ENCODE measurements at regions not wholly inside any gene's neighbourhood (a gene's known extent, or its start where the extent isn't known, plus 50 kb on each side); places are given as distances from the start of the nearest gene placed in this dataset.

- no peaks in the 10 kb centered on the region for H3K27me3 ChIP-seq (ENCODE audit: control insufficient read depth, insufficient read depth, low read length, poor library complexity, severe bottlenecking)
- DNase-seq = peak; percentile 41
- H3K27ac ChIP-seq (ENCODE audit: low read depth, low read length) = peak overlapping the region; percentile 90
- no peak overlapping the region for H3K4me3 ChIP-seq (ENCODE audit: low read length)
- peaks cover 4% of the 10 kb centered on the region for H3K36me3 Mint-ChIP-seq (ENCODE audit: low read depth)
- TF ChIP-seq CTCF (conservative IDR thresholded peaks at IDR 0.05) = no peak
- WGBS, 2 experiments (ENCODE audit: insufficient coverage in 1 of 2, insufficient read length in 1 of 2) = 90% methylated on average over 3 to 14 of the region's 14 CpGs
- no peak overlapping the region for H3K4me3 Mint-ChIP-seq
- peak overlapping the region; percentile 91 for H3K27ac Mint-ChIP-seq
- H3K9me3 Mint-ChIP-seq = peaks cover 9% of the 10 kb centered on the region
- H3K9me3 ChIP-seq (ENCODE audit: control insufficient read depth, low read length) = no peaks in the 10 kb centered on the region
- H3K27me3 Mint-ChIP-seq (ENCODE audit: insufficient read depth) = peaks cover 26% of the 10 kb centered on the region
- peaks cover 8% of the 10 kb centered on the region for H3K4me1 ChIP-seq (ENCODE audit: control insufficient read depth, insufficient read depth, low read length)
- H3K9ac ChIP-seq (ENCODE audit: extremely low read depth, low read length, poor library complexity, severe bottlenecking) = no peak overlapping the region
- peaks cover 31% of the 10 kb centered on the region for H3K4me1 Mint-ChIP-seq
- no peaks in the 10 kb centered on the region for H3K36me3 ChIP-seq (ENCODE audit: control insufficient read depth, insufficient read depth, low read length)
Observed at GRCh38 chr11:116534270-116534975, 238.4 kb downstream of the BUD13 start.

DNA sequence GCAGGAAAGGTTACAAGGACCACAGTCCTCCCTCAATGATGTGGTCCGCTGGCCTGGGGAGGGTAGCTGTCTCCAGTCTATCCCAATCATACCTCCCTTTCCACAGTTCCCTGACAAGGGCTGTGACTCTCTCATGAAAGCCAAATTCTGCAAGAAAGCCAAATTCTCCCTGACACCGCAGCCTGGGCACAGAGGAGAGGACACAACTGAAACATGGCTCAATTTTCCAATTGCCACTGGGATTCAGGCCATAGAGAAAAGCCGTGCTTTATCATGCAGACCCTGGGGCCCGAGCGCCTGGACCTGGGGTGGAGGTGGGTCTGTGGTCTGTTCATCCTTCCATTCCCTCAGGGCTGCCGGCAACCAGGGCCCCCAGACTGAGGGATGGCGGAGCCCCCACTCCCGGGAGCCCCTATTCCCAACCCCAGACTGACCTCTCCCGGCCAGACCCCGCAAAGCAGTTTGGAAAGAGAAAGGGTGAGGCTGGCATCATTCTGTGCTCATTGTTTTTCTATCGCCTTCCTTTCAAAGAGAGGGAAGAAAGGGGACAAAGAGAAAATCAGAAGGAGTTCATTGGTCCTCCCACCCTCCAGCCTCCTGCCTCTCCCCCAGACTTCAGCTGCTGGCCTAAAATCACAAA is 239.5 kb downstream of the BUD13 start:
- Mint-ChIP-seq H3K36me3 (ENCODE audit: low read depth) (peaks cover 4% of the 10 kb centered on the region), H3K4me1 (peaks cover 31% of the 10 kb centered on the region), H3K27ac (peak overlapping the region; percentile 91), H3K9me3 (peaks cover 9% of the 10 kb centered on the region), H3K4me3 (no peak overlapping the region), H3K27me3 (ENCODE audit: insufficient read depth) (peaks cover 18% of the 10 kb centered on the region)
- Histone ChIP-seq H3K27me3 (ENCODE audit: control insufficient read depth, insufficient read depth, low read length, poor library complexity, severe bottlenecking) (no peaks in the 10 kb centered on the region), H3K9me3 (ENCODE audit: control insufficient read depth, low read length) (no peaks in the 10 kb centered on the region), H3K4me1 (ENCODE audit: control insufficient read depth, insufficient read depth, low read length) (peaks cover 8% of the 10 kb centered on the region), H3K27ac (ENCODE audit: low read depth, low read length) (peak overlapping the region; percentile 90), H3K36me3 (ENCODE audit: control insufficient read depth, insufficient read depth, low read length) (no peaks in the 10 kb centered on the region), H3K9ac (ENCODE audit: extremely low read depth, low read length, poor library complexity, severe bottlenecking) (no peak overlapping the region), H3K4me3 (ENCODE audit: low read length) (no peak overlapping the region)
- peak; percentile 62 for DNase-seq
- 67 to 76% methylated on average over 3 to 11 of the region's 11 CpGs for WGBS, 2 experiments (ENCODE audit: insufficient coverage in 1 of 2, insufficient read length in 1 of 2)
- peak; percentile 36 for TF ChIP-seq CTCF (conservative IDR thresholded peaks at IDR 0.05)

DNA sequence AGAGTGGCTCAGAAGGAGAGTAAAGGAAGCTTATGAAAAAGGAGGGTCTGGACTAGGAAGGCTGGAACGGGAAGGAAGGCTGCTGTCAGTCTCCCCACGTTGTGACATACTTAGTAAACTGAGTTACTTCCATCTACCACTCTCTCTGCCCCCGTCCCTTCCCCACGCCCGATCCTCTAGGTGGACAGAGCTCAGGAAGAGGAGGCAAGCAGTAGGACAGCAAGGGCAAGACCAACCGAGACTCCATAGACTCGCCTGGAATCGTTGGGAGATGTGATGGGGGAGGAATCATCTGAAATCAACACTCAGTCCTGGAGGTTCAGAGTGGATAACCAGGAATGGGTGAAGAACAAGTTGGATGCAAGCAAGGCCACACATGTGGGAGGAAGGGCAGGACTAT is 240.7 kb downstream of the BUD13 start:
- Histone ChIP-seq H3K4me3 (ENCODE audit: low read length) (no peak overlapping the region), H3K36me3 (ENCODE audit: control insufficient read depth, insufficient read depth, low read length) (no peaks in the 10 kb centered on the region), H3K27ac (ENCODE audit: low read depth, low read length) (no peak overlapping the region), H3K4me1 (ENCODE audit: control insufficient read depth, insufficient read depth, low read length) (peaks cover 8% of the 10 kb centered on the region), H3K27me3 (ENCODE audit: control insufficient read depth, insufficient read depth, low read length, poor library complexity, severe bottlenecking) (no peaks in the 10 kb centered on the region), H3K9ac (ENCODE audit: extremely low read depth, low read length, poor library complexity, severe bottlenecking) (no peak overlapping the region), H3K9me3 (ENCODE audit: control insufficient read depth, low read length) (no peaks in the 10 kb centered on the region)
- peaks cover 9% of the 10 kb centered on the region for H3K27me3 Mint-ChIP-seq (ENCODE audit: insufficient read depth)
- H3K4me3 Mint-ChIP-seq = no peak overlapping the region
- 83 to 96% methylated on average over 5 to 8 of the region's 8 CpGs for WGBS, 2 experiments (ENCODE audit: insufficient coverage in 1 of 2, insufficient read length in 1 of 2)
- TF ChIP-seq CTCF (conservative IDR thresholded peaks at IDR 0.05) = no peak
- peaks cover 31% of the 10 kb centered on the region for H3K4me1 Mint-ChIP-seq
- peaks cover 9% of the 10 kb centered on the region for H3K9me3 Mint-ChIP-seq
- H3K27ac Mint-ChIP-seq = no peak overlapping the region
- H3K36me3 Mint-ChIP-seq (ENCODE audit: low read depth) = peaks cover 4% of the 10 kb centered on the region
- peak; percentile 24 for DNase-seq

Measured in endodermal cell (in vitro differentiated cells).